Trophoblast cell (in vitro differentiated cells and primary cell): ENCODE measurements at regions not wholly inside any gene's neighbourhood (a gene's known extent, or its start where the extent isn't known, plus 50 kb on each side); places are given as distances from the start of the nearest gene placed in this dataset.

Experiments used
- DNase-seq, 2 donors: peaks; one replicate each; pipeline ENCODE4 v3.0.0-alpha.2; 2016
- H2AFZ ChIP-seq: 2 replicates; pipeline ENCODE4 v1.6.1; 2013; ENCODE audit warnings: low read length, moderate library complexity, mild to moderate bottlenecking; ENCODE audit not compliant: insufficient read depth, poor library complexity
- H2AK5ac ChIP-seq: 2 replicates; pipeline ENCODE4 v1.6.1; 2013; ENCODE audit warnings: mild to moderate bottlenecking, low read length
- H2BK120ac ChIP-seq: 2 replicates; pipeline ENCODE4 v1.6.1; 2013; ENCODE audit warnings: low read length, mild to moderate bottlenecking, moderate library complexity; ENCODE audit not compliant: insufficient read depth, poor library complexity
- H2BK12ac ChIP-seq: 2 replicates; pipeline ENCODE4 v1.6.1; 2013; ENCODE audit warnings: mild to moderate bottlenecking, low read length, moderate library complexity
- H2BK5ac ChIP-seq: 2 replicates; pipeline ENCODE4 v1.6.1; 2013; ENCODE audit warnings: low read length, low read depth, moderate library complexity, mild to moderate bottlenecking; ENCODE audit not compliant: poor library complexity
- H3K14ac ChIP-seq: 2 replicates; pipeline ENCODE4 v1.6.1; 2013; ENCODE audit warnings: mild to moderate bottlenecking, low read length
- H3K18ac ChIP-seq: 2 replicates; pipeline ENCODE4 v1.6.1; 2013; ENCODE audit warnings: mild to moderate bottlenecking, low read length
- H3K23ac ChIP-seq: 2 replicates; pipeline ENCODE4 v1.6.1; 2013; ENCODE audit warnings: low read length
- H3K27ac ChIP-seq: 2 replicates; pipeline ENCODE4 v1.5.1; 2013; ENCODE audit warnings: low read depth, mild to moderate bottlenecking, inconsistent platforms, low read length, moderate library complexity
- H3K27me3 ChIP-seq: 2 replicates; pipeline ENCODE4 v1.6.1; 2013; ENCODE audit warnings: inconsistent platforms, mild to moderate bottlenecking, low read length, moderate library complexity; ENCODE audit not compliant: insufficient read depth
- H3K36me3 ChIP-seq, 2 experiments: 1 replicate in 1 of 2; 2 replicates in 1 of 2; pipeline ENCODE4 v1.6.1; 2013; ENCODE audit warnings: low read length in 2 of 2, mild to moderate bottlenecking in 2 of 2, moderate library complexity in 1 of 2; ENCODE audit not compliant: insufficient read depth in 2 of 2, control insufficient read depth in 1 of 2
- H3K4ac ChIP-seq: 2 replicates; pipeline ENCODE4 v1.6.1; 2013; ENCODE audit warnings: low read depth, mild to moderate bottlenecking, low read length, moderate library complexity
- H3K4me1 ChIP-seq, 2 experiments: 1 replicate in 1 of 2; 2 replicates in 1 of 2; pipeline ENCODE4 v1.6.1; 2013; ENCODE audit warnings: low read length in 2 of 2, mild to moderate bottlenecking in 2 of 2, moderate library complexity in 1 of 2; ENCODE audit not compliant: insufficient read depth in 2 of 2, control insufficient read depth in 1 of 2
- H3K4me2 ChIP-seq: 2 replicates; pipeline ENCODE4 v1.6.1; 2013; ENCODE audit warnings: inconsistent platforms, mild to moderate bottlenecking, low read length, moderate library complexity
- H3K4me3 ChIP-seq: 2 replicates; pipeline ENCODE4 v1.5.1; 2013; ENCODE audit warnings: mild to moderate bottlenecking, low read depth, low read length, inconsistent platforms
- H3K79me1 ChIP-seq: one replicate; pipeline ENCODE4 v1.6.1; 2013; ENCODE audit warnings: low read length
- H3K79me2 ChIP-seq: 2 replicates; pipeline ENCODE4 v1.6.1; 2013; ENCODE audit warnings: low read length, mild to moderate bottlenecking; ENCODE audit not compliant: control insufficient read depth, insufficient read depth, poor library complexity
- H3K9ac ChIP-seq: 2 replicates; pipeline ENCODE4 v1.6.1; 2013; ENCODE audit warnings: mild to moderate bottlenecking, low read length
- H3K9me3 ChIP-seq: 2 replicates; pipeline ENCODE4 v1.6.1; 2013; ENCODE audit warnings: low read depth, mild to moderate bottlenecking, control low read depth, inconsistent platforms, low read length; ENCODE audit not compliant: insufficient read depth
- H4K12ac ChIP-seq: 2 replicates; pipeline ENCODE4 v1.6.1; 2013; ENCODE audit warnings: low read depth, mild to moderate bottlenecking, low read length, moderate library complexity
- H4K8ac ChIP-seq: 2 replicates; pipeline ENCODE4 v1.6.1; 2013; ENCODE audit warnings: low read depth, mild to moderate bottlenecking, low read length, moderate library complexity
- H4K91ac ChIP-seq: one replicate; pipeline ENCODE4 v1.6.1; 2013; ENCODE audit warnings: low read depth, mild to moderate bottlenecking, low read length, moderate library complexity
- WGBS: extraction: QIAGEN DNeasy Blood & Tissue Kit; methylation state at CpG from one replicate; pipeline ENCODE4 v1.1.7; 2013; ENCODE audit warnings: missing lambda C conversion rate; ENCODE audit not compliant: insufficient read length, insufficient coverage; ENCODE audit errors: extremely low coverage; 5-methylcytosine and 5-hydroxymethylcytosine counted together

DNA sequence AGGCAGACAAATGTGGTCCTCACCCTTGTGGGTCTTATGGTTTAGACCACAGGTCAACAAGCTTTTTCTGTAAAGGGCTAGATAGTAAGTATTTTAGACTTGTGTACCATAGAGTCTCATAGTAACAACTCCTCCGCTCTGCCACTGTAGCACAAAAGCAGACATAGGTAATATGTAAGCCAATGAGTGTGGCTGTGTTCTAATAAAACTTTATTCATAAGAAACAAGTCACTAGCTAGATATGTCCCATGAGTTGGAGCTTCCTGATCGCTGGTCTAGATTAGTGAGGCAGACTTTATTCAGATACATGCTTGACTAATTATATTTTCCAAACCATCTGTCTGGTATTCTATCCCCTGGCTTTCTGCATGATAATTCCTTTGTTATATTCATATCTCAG is 196.4 kb upstream of the TSHZ2 start:
- no peaks in the 10 kb centered on the region for H3K9me3 ChIP-seq
- no peak overlapping the region for H4K12ac ChIP-seq

DNA sequence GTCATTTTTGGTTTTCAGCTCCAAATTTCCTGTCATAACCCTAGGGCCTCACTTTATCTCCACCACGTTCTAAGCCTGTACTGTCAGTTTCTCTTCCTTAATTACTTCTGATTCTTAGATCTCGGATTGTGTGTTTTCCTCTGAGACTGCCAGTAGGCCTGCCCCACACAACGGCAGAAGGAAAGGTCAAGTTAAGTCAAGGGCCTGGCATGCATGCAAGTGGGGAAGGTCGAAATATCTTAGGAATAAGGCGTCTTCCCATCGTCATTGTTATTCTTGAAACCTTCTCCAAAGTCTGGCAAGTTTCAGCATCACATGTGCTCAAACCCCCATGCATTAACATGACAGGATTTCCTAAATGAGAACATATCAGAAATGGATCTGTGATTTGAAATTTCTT is 203.5 kb upstream of the TSHZ2 start:
- Histone ChIP-seq H2BK120ac (no peak overlapping the region), H3K36me3 (no peaks in the 10 kb centered on the region), H3K9me3 (no peaks in the 10 kb centered on the region), H3K14ac (no peak overlapping the region), H3K4me3 (no peak overlapping the region), H3K79me1 (no peaks in the 10 kb centered on the region), H2BK5ac (no peak overlapping the region), H4K12ac (no peak overlapping the region), H3K4me1 (no peaks in the 10 kb centered on the region), H3K4ac (no peak overlapping the region), H3K27me3 (no peaks in the 10 kb centered on the region), H3K9ac (peak overlapping the region; percentile 61), H4K8ac (no peak overlapping the region), H3K27ac (no peak overlapping the region), H3K79me2 (no peaks in the 10 kb centered on the region), H3K18ac (no peak overlapping the region), H3K4me2 (no peak overlapping the region), H3K23ac (no peak overlapping the region), H2AFZ (no peak overlapping the region), H2AK5ac (no peak overlapping the region), H2BK12ac (no peak overlapping the region), H4K91ac (no peak overlapping the region)
- WGBS, result no CpG with 5 or more reads among the region's 6 CpGs
- no peak for DNase-seq

More for the DNA sequence above, 196.4 kb upstream of the TSHZ2 start:
- no peak overlapping the region for H2AK5ac ChIP-seq
- H3K79me1 ChIP-seq, result no peaks in the 10 kb centered on the region
- no peak overlapping the region for H2BK5ac ChIP-seq
- H3K23ac ChIP-seq, result no peak overlapping the region
- no peak overlapping the region for H2BK12ac ChIP-seq
- H3K27me3 ChIP-seq, result no peaks in the 10 kb centered on the region
- H3K9ac ChIP-seq, result no peak overlapping the region
- WGBS, result no CpG with 5 or more reads among the region's 2 CpGs
- DNase-seq, result no peak
- H3K18ac ChIP-seq, result no peak overlapping the region
- no peak overlapping the region for H3K27ac ChIP-seq
- H3K36me3 ChIP-seq, result no peaks in the 10 kb centered on the region
- H2BK120ac ChIP-seq, result no peak overlapping the region
- H3K79me2 ChIP-seq, result no peaks in the 10 kb centered on the region
- no peak overlapping the region for H3K14ac ChIP-seq
- no peak overlapping the region for H4K8ac ChIP-seq
- H3K4me2 ChIP-seq, result no peak overlapping the region
- H3K4ac ChIP-seq, result no peak overlapping the region
- H2AFZ ChIP-seq, result no peak overlapping the region
- H3K4me3 ChIP-seq, result no peak overlapping the region
- H3K4me1 ChIP-seq, result no peaks in the 10 kb centered on the region
- no peak overlapping the region for H4K91ac ChIP-seq

DNA sequence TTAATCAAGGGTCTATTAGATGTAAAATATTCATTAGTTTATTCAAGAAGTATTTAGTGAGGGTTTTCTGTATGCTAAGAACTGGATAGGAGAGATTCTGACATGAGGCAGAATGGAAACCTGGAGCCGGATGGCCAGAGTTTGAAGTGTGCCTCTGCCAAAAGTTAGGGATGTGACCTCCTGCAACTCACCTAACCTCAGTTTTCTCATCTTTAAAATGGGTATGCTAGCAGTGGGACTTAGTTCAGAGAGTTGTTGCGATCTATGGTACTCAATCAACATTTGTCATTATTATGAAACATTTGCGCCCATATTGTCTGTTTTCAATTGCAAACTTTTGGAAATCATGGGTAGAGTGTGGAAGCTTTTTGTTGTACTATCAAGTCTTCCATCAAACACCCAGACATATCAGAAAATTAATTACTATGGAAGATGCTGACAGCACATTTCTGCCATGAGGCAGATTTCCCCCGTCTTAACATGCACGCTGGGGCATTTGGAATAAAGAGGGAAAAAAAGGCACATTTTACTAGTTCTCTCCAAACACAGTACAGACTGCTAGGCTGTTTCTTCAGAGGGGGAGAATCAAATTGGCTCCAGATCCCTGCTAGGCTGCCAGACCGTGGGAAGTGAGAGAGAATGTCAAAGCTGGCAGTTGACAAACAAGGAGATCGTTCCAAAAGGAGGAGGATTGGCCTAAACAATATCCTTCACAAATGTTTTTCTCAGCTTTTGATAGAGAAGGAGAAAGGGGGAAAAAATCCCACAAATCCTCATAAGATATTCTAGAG is 205.3 kb upstream of the TSHZ2 start:
- Histone ChIP-seq H2BK12ac (no peak overlapping the region), H3K9ac (no peak overlapping the region)

DNA sequence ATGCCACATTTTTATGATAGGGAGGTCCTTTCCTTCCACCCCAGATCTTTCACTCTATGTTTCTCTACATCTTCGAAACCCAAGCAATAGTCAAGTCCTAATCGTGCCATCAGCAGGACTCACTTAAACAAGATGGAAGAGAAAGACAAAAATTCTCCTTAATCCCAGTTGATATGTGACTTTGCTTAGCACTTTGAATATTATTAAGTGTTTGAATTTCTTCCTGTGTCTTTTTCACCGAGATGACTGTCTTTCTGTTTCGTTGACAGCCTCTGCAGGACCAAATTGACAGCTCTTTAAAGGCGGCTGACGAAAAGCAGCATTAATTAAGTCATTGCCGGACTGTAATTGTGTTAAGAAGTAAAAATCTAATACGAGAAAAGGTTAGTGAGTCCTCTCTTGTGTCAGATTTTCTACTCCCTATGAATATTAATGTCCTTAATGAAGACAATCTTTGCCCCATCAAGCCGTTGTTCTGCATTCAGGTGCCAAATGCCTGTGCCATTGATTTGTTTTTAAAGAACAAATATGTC is 208.8 kb upstream of the TSHZ2 start:
- no peak for DNase-seq
- no peaks in the 10 kb centered on the region for H3K36me3 ChIP-seq
- no peak overlapping the region for H2BK120ac ChIP-seq
- no peaks in the 10 kb centered on the region for H3K79me2 ChIP-seq
- H4K91ac ChIP-seq, result no peak overlapping the region
- H3K23ac ChIP-seq, result no peak overlapping the region
- H4K8ac ChIP-seq, result no peak overlapping the region
- H2BK5ac ChIP-seq, result no peak overlapping the region
- no peak overlapping the region for H2AK5ac ChIP-seq
- H3K79me1 ChIP-seq, result no peaks in the 10 kb centered on the region
- H3K27me3 ChIP-seq, result no peaks in the 10 kb centered on the region
- H3K4me2 ChIP-seq, result no peak overlapping the region
- H3K4ac ChIP-seq, result no peak overlapping the region
- no peaks in the 10 kb centered on the region for H3K9me3 ChIP-seq
- no peak overlapping the region for H3K14ac ChIP-seq
- no peak overlapping the region for H3K4me3 ChIP-seq
- H3K18ac ChIP-seq, result no peak overlapping the region
- no peak overlapping the region for H3K9ac ChIP-seq
- no CpG with 5 or more reads among the region's 9 CpGs for WGBS
- H4K12ac ChIP-seq, result no peak overlapping the region
- no peaks in the 10 kb centered on the region for H3K4me1 ChIP-seq
- no peak overlapping the region for H2BK12ac ChIP-seq
- H3K27ac ChIP-seq, result no peak overlapping the region
- H2AFZ ChIP-seq, result no peak overlapping the region

More for the DNA sequence above, 205.3 kb upstream of the TSHZ2 start:
- WGBS, result no CpG with 5 or more reads among the region's 7 CpGs
- H3K4me1 ChIP-seq, result no peaks in the 10 kb centered on the region
- H2AK5ac ChIP-seq, result no peak overlapping the region
- no peak overlapping the region for H3K4ac ChIP-seq
- no peaks in the 10 kb centered on the region for H3K79me2 ChIP-seq
- DNase-seq, result no peak
- no peak overlapping the region for H3K23ac ChIP-seq
- H3K27me3 ChIP-seq, result no peaks in the 10 kb centered on the region
- H2BK120ac ChIP-seq, result no peak overlapping the region
- no peak overlapping the region for H3K14ac ChIP-seq
- H4K12ac ChIP-seq, result no peak overlapping the region
- no peak overlapping the region for H4K8ac ChIP-seq
- no peak overlapping the region for H3K18ac ChIP-seq
- no peak overlapping the region for H2BK5ac ChIP-seq
- no peak overlapping the region for H2AFZ ChIP-seq
- H3K27ac ChIP-seq, result no peak overlapping the region
- no peak overlapping the region for H3K4me2 ChIP-seq
- no peak overlapping the region for H4K91ac ChIP-seq
- no peaks in the 10 kb centered on the region for H3K36me3 ChIP-seq
- no peaks in the 10 kb centered on the region for H3K9me3 ChIP-seq
- no peaks in the 10 kb centered on the region for H3K79me1 ChIP-seq
- H3K4me3 ChIP-seq, result no peak overlapping the region
